Posterior vena cava (tissue), 2 donors: ENCODE measurements at regions not wholly inside any gene's neighbourhood (a gene's known extent, or its start where the extent isn't known, plus 50 kb on each side); places are given as distances from the start of the nearest gene placed in this dataset.
"Not testable (repeated sequence)": the region's sequence is repeated elsewhere in the genome, so short reads cannot be mapped to it uniquely, and the experiment has no call there.

Source experiments
- DNase-seq: peaks from one replicate; pipeline ENCODE4 v3.0.0-alpha.2; 2020; ENCODE audit warnings: low spot score
- intact Hi-C, 2 donors: fragments of 100-400 bp; cut with DNase I; formaldehyde crosslinking; loops; one replicate each; pipeline versions ENCODE4 v1.14.1 to v1.14.2; 2022 to 2023
- donor health status: DM: yes; HTN: yes; CAD: no.
- donor health status: DM: yes; HTN: yes; CAD: no.

DNA sequence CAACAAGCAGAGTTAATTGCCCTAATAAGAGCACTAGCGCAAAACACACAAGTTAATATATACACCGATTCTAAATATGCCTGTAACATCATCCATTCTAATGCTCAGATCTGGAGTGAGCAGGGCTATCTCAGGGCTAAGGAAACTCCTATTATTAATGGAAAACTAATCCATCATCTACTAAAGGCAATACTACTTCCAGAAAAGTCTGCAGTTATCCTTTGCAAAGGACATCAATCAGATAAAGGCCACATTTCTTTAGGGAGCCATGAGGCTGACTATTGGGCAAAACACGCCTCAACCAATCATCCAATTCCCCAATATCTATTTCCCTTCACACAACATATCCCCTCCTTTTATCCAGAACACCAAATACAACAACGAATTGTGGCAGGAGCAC is 1032.3 kb upstream of the NUDT12 start:
- no peak for DNase-seq
- intact Hi-C loops, result no loop called here

DNA sequence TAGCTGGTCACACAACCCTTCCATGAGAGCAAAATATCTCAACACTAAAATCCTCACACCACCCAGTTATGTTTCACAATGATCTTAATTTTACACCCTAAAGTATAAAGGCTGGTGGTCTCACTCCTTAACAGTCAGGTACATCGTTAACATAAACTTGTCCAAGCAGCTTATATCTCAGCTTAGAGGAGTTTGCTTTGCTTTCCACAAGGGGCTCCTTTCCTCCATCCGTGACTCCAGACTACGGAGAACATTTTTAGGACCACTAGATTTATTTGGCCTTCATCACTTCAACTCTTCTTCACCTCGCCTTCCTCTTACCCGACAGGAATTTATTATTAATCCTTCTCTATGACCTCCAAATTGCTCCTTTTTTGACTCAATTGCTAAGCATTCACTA is 1014.1 kb upstream of the NUDT12 start:
- intact Hi-C loops, result no loop called here
- DNase-seq, result no peak

DNA sequence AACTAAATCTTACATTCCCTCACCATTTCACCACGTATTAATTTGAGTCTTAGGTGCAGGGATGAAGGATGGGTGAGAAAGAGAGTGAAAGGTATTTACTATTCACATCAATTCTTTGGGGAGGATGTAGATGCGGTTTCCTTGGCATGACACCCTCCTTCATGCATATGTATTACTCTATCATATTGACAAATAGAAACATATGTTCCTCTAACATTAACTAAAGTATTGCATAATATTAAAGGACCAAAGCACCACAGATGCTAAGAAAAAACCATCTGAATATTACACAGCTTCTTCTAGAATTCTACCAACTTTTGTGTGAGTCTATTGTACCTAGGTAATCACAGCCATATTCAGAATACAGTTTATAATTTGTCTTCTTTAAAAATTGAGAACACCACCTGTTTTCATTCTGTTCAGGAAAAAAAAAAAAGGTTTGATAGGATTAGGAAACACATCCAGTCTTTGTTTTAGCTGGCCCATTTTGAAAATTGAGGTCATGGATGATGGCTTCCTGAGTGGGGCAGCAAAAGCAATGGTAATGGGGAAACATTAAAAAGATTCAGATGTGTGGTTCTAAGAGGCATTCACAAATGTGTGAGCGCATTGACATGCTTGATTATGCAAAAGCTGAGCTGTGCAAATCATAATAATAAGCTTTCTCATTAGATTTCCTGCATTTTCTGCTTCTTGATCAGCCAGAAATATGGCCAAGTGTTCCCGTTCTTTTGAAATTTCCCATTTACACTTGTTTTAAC is 1011.5 kb upstream of the NUDT12 start:
- intact Hi-C loops, result no loop called here

DNA sequence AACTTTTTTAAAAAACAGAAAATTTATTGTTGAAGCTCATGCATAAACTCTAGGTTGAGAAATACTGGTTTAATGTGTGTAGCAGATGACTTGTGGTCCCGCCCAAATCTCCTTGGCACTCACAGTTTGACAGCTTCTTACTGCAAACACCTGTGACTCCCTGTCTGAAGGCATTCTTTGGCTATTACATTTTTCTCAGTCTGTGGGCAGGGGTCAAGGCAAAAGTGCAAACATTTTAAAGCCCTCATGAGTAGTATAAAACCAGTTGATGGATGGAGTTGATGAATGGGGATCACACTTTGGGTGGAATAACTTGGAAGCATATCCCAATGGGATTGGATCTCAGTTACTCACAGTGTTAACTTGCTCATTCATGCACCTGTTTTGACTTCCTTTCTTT is 1007.0 kb upstream of the NUDT12 start:
- no peak for DNase-seq
- intact Hi-C loops, result no loop called here

More for the DNA sequence above, 1011.5 kb upstream of the NUDT12 start:
- no peak for DNase-seq

DNA sequence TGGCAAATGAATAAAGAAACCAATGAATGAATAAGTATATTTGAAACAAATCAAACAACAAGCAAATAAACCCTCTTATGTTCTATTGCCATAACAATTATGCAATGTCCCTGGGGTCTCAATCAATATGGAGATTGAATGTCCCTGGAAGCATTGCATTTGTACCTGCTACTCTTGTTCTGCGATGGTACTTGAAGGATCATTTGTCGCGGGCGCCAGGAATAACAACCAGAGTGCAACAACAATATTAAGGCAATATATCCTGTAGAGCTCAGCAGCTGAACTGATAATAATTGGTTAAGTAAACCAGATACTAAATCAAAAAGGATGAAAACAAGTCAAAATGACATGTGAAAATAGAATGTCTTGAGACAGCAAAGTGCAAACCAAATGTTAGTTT is 1001.9 kb upstream of the NUDT12 start:
- intact Hi-C loops, result no loop called here
- DNase-seq, result no peak

DNA sequence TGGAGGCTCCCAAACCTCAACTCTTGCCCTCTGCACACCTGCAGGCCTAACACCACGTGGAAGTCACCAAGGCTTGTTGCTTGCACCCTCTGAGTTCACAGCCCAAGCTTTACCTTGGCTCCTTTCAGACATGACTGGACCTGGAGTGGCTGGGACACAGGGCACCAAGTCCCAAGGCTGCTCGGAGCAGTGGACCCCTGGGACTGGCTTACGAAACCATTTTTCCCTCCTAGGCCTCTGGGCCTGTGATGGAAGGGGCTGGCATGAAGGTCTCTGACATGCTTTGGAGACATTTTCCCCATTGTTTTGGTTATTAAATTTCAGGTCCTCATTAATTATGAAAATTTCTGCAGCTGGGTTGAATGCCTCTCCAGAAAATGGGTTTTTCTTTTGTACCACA is 994.4 kb upstream of the NUDT12 start:
- DNase-seq, result no peak
- intact Hi-C loops, result no loop called here

DNA sequence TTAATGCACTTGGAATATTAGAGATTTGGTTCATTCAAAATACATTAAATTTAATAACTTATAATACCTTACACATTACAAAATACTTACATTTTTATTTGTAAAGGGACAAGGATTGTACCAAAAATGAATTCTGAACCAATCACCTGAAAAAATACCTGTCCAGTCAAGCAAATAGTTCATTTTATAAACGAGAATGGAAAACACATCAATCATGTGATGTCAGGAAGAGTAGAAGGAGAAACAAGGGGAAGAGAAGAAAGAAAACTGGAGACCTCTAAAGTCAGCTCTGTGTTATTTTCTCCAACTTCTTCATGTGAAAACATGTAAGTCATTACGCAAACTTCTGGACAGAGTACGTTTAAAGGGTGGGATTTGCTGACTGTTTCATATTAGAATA is 989.0 kb upstream of the NUDT12 start:
- DNase-seq, result no peak
- intact Hi-C loops, result no loop called here

DNA sequence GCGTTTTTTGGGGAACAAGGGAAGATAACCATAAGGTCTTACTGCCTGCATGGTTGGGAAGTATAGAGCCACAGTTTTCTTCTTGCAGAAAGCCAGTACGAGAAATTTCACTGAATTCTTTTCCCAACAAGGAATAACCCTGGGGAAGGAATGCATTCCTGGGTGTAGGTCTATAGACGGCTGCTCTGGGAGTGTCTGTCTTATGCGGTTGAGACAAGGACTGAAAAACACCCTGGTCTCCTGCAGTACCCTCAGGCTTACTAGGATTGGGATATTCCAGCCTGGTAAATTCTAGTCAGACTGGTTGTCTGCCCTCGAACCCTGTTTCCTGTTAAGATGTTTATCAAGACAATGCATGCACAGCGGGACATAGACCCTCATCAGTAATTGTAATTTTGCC is 984.3 kb upstream of the NUDT12 start:
- DNase-seq, intact Hi-C loops: not testable (repeated sequence)

DNA sequence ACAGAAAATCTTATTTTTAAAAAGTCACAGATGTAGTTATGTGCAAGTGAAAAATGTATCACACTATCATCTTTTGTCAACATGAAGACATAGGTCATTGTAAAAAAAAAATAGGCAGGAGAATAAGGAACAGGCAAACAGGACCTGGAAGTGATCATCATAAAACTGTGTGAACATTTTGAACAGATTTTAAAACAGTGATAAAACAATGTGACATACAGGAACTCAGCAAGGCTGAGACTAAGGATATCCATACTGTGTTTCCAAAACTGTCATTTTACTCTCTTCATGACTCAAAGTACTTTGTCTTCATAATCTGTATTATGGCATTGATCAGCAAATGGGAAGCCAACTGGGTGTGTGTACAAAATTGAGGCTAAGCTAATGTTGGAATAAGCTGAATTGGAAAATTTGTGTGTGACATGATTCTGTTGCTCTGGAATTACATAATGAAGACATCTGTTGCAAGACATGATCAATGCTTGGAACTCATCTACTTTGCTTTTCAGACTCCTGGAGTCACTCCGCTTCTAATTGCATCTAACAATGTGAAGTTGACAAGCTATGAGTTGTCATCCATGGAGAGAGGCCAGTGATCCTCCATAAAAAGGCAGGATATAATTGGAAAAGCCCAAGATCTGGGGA is 978.7 kb upstream of the NUDT12 start:
- DNase-seq, result no peak
- intact Hi-C loops, result no loop called here

DNA sequence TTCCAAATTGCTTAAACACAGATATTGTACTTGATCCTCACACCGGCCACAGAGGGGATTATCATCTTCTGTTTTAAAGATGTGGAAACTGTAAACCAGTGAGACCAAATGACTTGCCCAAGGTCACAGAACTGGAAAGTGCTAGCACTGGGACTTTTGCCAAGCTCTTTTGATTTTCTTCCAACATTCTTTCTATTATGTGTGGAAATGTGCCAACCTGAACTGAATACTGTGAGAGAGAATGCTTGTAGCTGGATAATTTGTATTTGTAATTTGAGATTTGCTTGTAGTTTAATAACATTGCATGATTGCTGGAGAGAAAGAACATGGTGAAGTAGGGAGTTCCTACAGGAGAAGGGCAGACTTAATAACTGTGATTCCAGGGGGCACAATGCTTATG is 977.9 kb upstream of the NUDT12 start:
- no peak for DNase-seq
- intact Hi-C loops, result no loop called here

DNA sequence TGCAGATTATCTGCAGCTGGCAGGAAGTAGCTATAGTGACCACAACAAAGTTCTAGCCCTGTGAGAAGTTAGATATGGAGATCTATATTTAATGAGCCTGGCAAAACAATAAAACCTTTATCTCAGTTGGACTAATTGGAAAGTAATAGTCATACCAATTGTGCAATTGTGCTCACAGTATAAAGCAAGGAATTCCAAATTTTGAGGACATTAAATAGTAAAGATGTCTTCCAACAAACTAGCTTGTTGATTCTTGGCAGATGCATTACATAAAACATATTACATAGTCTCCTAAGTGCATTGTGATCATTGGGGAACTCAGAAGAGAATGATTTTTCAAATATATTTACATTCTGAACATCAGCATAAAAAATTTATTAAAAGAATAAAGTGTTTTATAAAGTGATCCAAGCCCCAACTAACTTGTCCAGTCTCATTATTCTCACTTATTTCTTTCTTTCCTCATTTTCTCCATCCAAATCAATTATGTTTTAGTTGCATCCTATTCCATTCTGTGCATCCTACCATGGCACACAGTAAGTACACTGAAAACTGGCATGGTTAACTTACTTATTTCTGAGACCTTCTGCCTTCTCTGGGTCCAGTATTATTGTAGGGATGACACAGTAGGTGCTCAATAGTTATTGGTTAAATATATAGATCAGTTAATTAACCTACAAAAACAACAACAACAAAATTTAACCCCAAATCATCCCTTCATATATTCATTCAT is 977.2 kb upstream of the NUDT12 start:
- no peak for DNase-seq
- intact Hi-C loops, result no loop called here

DNA sequence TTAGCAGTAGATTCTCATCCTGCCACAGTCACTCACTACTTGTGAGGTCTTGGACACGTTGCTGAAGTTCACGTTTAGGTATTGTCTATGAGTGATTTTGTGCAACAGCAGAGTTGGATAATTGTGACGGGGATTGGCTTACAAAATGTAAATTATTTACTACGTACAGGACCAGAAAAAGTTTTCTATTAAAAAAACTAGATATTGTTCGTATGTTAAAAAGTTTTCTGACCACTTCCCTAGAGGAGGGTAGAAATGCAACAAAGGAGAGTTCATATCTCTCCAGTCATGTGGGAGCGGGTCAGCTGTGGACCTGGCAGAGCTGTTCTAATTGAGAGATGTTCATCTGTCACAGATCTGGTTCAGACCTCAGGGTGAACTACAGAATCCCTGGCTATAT is 976.1 kb upstream of the NUDT12 start:
- intact Hi-C loops, result no loop called here
- no peak for DNase-seq

DNA sequence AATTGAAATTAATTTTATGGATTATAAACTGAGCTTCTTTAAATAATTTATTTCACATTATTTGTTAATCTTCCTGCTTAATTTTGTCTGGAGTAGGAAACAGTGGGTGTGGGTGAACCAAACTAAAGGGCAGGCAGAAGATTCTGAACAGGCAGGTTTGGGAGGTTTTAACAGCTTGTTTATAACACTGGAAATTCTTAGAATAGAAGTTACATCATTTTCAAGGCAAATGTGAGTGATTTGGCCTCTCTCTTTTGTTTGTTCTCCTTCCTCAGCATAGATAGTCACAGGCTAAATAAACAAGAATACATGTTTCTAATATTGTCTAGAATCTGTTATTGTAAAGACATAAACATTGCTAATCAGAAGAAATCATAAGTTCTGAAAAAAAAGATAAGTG is 970.9 kb upstream of the NUDT12 start:
- no peak for DNase-seq
- intact Hi-C loops, result no loop called here

DNA sequence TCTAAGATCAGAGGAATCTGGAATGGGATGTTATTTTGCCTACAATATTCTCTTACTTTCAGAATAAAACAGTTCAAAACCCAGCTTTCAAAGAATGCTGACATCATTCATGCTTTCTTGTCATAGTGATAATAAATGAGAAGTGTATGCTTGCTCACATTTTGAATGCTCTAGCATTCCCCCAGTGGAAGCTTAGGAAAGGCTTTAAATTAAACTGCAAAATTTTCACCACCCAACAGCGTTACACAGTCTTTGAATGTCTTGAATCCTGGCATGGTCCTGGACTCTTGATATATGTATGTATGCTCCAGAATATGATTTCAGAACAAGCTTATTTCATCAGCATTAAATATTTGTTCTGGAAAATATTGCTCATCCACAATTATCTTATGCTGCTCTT is 964.3 kb upstream of the NUDT12 start:
- intact Hi-C loops, result no loop called here
- no peak for DNase-seq

DNA sequence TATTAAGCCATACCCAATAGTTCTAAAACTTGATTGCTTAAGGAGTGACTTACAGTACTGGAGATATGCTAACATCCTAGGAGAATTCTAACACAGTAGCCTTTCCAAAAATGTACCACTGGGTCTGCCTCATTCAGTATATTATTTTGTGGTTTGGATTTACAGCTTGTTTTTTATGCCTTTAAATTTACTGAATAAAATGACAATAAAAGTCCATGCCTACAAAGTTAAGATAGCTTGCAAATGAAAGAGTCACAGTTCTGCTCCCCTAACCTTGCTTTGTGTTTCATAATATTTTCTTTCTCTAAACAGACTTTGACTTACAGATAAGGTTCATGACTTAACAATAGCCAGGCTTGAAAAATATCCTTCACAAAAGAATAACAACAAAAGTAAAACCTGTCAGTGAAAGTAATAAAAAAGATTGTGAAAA is 951.1 kb upstream of the NUDT12 start:
- no peak for DNase-seq
- intact Hi-C loops, result no loop called here

DNA sequence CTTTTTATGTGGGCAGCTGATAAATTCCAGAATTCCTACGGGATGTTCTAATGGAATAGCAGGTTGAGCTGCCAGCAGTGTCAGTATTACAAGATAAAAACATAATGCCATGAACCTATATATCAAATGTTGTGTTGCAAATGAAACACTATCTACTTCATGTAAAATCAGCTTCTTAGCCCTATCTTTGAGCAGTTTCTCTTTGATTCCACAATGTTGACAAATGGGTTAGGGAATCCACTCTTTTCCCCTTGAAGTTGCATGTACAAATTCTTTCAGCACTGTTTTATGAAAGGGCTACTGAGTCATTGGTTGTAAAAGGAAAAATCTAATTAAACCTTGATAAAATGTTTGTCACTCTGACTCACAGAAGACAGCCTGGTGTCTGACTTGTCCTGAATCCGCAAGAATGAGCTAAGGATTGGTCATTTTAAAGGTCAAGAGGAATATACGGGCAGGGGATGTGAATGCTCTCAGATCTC is 950.6 kb upstream of the NUDT12 start:
- intact Hi-C loops, result no loop called here

DNA sequence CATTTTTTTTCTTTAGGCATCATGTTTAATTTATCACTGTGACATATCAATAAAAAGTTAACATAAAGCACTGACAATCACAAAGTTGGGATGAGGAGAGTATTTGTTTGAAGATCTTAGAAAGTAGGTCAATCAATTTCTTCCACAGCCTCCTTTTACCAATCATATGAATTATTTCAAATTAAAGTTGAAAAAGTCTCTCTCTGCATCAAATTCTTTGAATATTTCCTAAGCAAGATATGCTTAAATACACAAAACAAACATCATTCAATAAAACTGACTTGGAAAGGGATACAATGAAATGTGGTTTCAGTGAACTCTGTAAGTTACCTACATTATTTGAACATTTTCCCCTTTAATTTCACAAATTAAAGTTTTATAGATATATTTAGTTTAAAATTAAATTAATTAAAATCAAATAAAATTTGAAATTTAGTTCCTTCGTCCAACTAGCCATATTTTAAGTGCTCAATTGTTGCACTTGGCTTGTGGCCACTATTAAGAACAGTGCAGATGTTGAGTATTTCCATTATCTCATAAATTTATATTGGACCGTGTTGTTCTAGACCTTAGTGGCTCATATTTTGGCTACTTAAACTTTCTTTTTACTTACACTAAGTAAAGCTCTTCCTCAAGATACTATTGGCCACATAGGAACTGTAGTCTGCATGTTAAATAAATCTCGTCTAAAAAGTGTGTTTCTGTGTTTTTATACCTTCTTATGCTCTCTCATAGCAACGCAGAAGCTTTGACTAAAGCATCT is 949.7 kb upstream of the NUDT12 start:
- no peak for DNase-seq

More for the DNA sequence above, 950.6 kb upstream of the NUDT12 start:
- DNase-seq, result no peak

DNA sequence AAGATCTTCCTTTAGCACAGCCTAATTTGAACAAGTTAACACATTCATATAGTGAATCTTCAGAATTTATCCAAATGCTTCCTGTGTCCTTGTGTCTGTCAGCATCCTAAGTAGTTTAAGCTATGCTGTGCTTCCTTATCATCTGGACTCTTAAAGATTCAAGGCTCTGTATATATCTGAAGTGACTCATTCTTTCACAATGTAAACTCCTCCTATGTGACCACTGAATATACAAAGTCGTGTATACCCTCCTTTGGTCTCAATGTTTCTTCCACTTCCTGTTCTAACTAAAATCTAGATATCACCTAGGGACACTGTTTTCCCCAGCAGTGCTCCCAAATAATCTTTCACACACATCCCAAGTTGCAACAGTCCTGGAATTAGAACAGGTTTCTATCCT is 935.7 kb upstream of the NUDT12 start:
- intact Hi-C loops, result no loop called here
- DNase-seq, result no peak

More for the DNA sequence above, 949.7 kb upstream of the NUDT12 start:
- intact Hi-C loops, result no loop called here

DNA sequence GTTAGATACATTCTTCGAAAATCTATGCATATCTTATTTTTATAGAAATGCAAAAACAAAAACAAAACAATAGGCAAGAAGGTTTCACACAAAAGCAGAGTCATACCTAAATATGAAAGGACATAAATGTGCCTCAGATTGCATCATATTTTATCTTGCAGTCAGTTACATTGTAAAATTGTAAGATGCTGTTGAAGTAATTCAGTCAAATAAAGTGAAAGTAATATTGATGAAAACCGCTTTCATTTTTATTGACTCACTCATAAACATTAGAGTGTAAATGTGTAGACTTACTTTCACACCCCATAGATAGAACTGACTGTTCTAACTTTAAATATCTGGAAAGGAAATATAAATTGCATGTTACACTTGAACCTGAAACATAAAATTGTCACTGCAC is 931.5 kb upstream of the NUDT12 start:
- DNase-seq, result no peak
- intact Hi-C loops, result no loop called here

DNA sequence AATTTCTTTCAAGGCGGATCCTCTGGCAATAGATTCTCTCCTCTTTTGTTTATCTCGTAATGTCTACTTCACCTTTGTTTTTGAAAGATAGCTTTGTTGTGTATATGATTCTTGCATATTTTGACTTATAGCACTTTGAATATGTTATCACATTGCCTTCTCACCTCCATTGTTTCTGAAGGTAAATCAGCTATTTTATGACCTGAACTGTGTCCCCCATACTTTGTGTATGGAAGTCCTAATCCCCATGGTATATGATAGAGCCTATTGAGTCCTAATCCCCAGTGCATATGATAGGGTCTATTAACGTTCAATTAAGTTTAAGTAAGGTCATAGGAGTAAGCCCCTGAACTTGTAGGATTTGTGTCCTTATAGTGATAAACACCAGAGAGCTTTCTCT is 910.2 kb upstream of the NUDT12 start:
- intact Hi-C loops, result no loop called here
- no peak for DNase-seq
